NCI-H345 treated with DMSO at 0.1 percent for 48 hours (cell line): ENCODE measurements at regions not wholly inside any gene's neighbourhood (a gene's known extent, or its start where the extent isn't known, plus 50 kb on each side); places are given as distances from the start of the nearest gene placed in this dataset.
"Not testable (repeated sequence)": the region's sequence is repeated elsewhere in the genome, so short reads cannot be mapped to it uniquely, and the experiment has no call there.

Experiments used
- DNase-seq: peaks from one replicate; lab custom pipeline; 2025; ENCODE audit not compliant: unreplicated experiment; lab: John Stamatoyannopoulos, UW

- no peak for DNase-seq
Observed at GRCh38 chr1:82366689-82367088, 566.0 kb downstream of the ADGRL2 start.

GRCh38 chr1:82359541-82359940 is 558.8 kb downstream of the ADGRL2 start:
- not testable (repeated sequence) for DNase-seq

GRCh38 chr1:82358706-82359105 is 558.0 kb downstream of the ADGRL2 start:
- DNase-seq, result not testable (repeated sequence)

GRCh38 chr1:82354546-82354945 is 553.8 kb downstream of the ADGRL2 start:
- DNase-seq, result not testable (repeated sequence)

GRCh38 chr1:82348487-82348886 is 547.8 kb downstream of the ADGRL2 start:
- DNase-seq, result no peak

GRCh38 chr1:82346141-82346540 is 545.4 kb downstream of the ADGRL2 start:
- DNase-seq, result peak; percentile 12

GRCh38 chr1:82343381-82343780 is 542.6 kb downstream of the ADGRL2 start:
- DNase-seq, result no peak

- no peak for DNase-seq
Observed at GRCh38 chr1:82337635-82338034, 536.9 kb downstream of the ADGRL2 start.

GRCh38 chr1:82330330-82330729 is 529.6 kb downstream of the ADGRL2 start:
- no peak for DNase-seq

- DNase-seq, result no peak
Observed at GRCh38 chr1:82329226-82329625, 528.5 kb downstream of the ADGRL2 start.

- DNase-seq, result peak; percentile 54
Observed at GRCh38 chr1:82323144-82323841, 522.6 kb downstream of the ADGRL2 start.

GRCh38 chr1:82321794-82322193 is 521.1 kb downstream of the ADGRL2 start:
- no peak for DNase-seq

GRCh38 chr1:82319546-82319945 is 518.8 kb downstream of the ADGRL2 start:
- DNase-seq, result no peak

GRCh38 chr1:82318921-82319320 is 518.2 kb downstream of the ADGRL2 start:
- DNase-seq, result no peak

GRCh38 chr1:82318265-82318664 is 517.5 kb downstream of the ADGRL2 start:
- DNase-seq, result no peak

GRCh38 chr1:82317671-82318070 is 516.9 kb downstream of the ADGRL2 start:
- DNase-seq, result no peak

- DNase-seq, result no peak
Observed at GRCh38 chr1:82299656-82300055, 498.9 kb downstream of the ADGRL2 start.

GRCh38 chr1:82299056-82299455 is 498.3 kb downstream of the ADGRL2 start:
- DNase-seq, result no peak

- DNase-seq, result no peak
Observed at GRCh38 chr1:82297139-82297896, 496.6 kb downstream of the ADGRL2 start.

- no peak for DNase-seq
Observed at GRCh38 chr1:82287556-82287955, 486.8 kb downstream of the ADGRL2 start.

- DNase-seq, result no peak
Observed at GRCh38 chr1:82284213-82284612, 483.5 kb downstream of the ADGRL2 start.

- DNase-seq, result no peak
Observed at GRCh38 chr1:82279241-82279640, 478.5 kb downstream of the ADGRL2 start.
